Astrocyte of the cerebellum (primary cell): ENCODE measurements at regions not wholly inside any gene's neighbourhood (a gene's known extent, or its start where the extent isn't known, plus 50 kb on each side); places are given as distances from the start of the nearest gene placed in this dataset.

Experiments used
- DNase-seq: peaks from one replicate; pipeline ENCODE4 v3.0.0-alpha.2; 2011; ENCODE audit warnings: low read depth
- H3K4me3 ChIP-seq: 2 replicates; pipeline ENCODE4 v1.5.1; 2011; ENCODE audit warnings: mild to moderate bottlenecking, low read depth, low read length, moderate library complexity
- CTCF ChIP-seq: IDR thresholded peaks from 2 replicates; pipeline ENCODE4 v1.5.1; 2012; ENCODE audit warnings: low read length, low read depth, moderate library complexity, mild to moderate bottlenecking; ENCODE audit errors: missing control alignments
- in situ Hi-C: cut with HindIII; loops from 2 replicates; pipeline ENCODE4 v1.10.0; 2017; ENCODE audit warnings: low sequenced_read_pairs

GRCh38 chr7:54701982-54702381 is 57.0 kb downstream of the SEC61G start:
- H3K4me3 ChIP-seq: no peak overlapping the region
- in situ Hi-C loops: no loop called here
- TF ChIP-seq CTCF: no peak
- no peak for DNase-seq

GRCh38 chr7:54699715-54700114 is 59.3 kb downstream of the SEC61G start:
- no peak for TF ChIP-seq CTCF

GRCh38 chr7:54697659-54698186 is 61.3 kb downstream of the SEC61G start:
- H3K4me3 ChIP-seq: no peak overlapping the region
- in situ Hi-C loops: no loop called here
- DNase-seq: no peak
- no peak for TF ChIP-seq CTCF

More at GRCh38 chr7:54699715-54700114, 59.3 kb downstream of the SEC61G start:
- no peak overlapping the region for H3K4me3 ChIP-seq
- no peak for DNase-seq
- in situ Hi-C loops: no loop called here

GRCh38 chr7:54690892-54691291 is 68.1 kb downstream of the SEC61G start:
- no peak for DNase-seq
- H3K4me3 ChIP-seq: no peak overlapping the region
- in situ Hi-C loops: no loop called here
- no peak for TF ChIP-seq CTCF

GRCh38 chr7:54690050-54690443 is 69.0 kb downstream of the SEC61G start:
- DNase-seq: no peak
- no peak overlapping the region for H3K4me3 ChIP-seq
- in situ Hi-C loops: no loop called here
- TF ChIP-seq CTCF: no peak

- no peak for TF ChIP-seq CTCF
- DNase-seq: no peak
- in situ Hi-C loops: no loop called here
- no peak overlapping the region for H3K4me3 ChIP-seq
Observed at GRCh38 chr7:54689394-54690049, 69.5 kb downstream of the SEC61G start.
